GM21390 (cell line): ENCODE measurements at regions not wholly inside any gene's neighbourhood (a gene's known extent, or its start where the extent isn't known, plus 50 kb on each side); places are given as distances from the start of the nearest gene placed in this dataset.

Experiments
- ATAC-seq: cut with Tn5 transposase; IDR thresholded peaks from one replicate; pipeline ENCODE4 v1.9.1; 2021; ENCODE audit not compliant: unreplicated experiment

DNA sequence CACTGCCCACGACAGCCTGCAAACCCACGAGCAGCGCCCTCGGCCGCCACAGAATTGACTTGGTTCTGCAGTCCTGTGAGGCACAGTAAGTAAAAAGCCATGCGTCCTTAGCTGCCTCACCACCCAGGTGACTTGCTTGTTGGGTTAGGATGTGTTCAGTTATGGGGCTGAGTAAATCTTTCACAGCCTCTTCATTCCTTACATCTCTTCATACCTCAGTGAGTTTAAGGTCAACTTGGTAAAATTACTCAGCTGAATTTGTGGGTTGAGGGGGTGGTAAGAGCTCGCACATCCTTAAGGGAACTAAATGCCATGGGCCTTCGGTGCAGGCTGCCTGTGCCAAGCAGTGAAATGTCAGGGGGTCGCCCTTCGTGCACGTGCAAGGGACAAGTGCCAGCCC lies 165.2 kb upstream of the ALKAL2 start:
- ATAC-seq: no peak

GRCh38 chr2:451495-451894 lies 163.6 kb upstream of the ALKAL2 start:
- no peak for ATAC-seq

DNA sequence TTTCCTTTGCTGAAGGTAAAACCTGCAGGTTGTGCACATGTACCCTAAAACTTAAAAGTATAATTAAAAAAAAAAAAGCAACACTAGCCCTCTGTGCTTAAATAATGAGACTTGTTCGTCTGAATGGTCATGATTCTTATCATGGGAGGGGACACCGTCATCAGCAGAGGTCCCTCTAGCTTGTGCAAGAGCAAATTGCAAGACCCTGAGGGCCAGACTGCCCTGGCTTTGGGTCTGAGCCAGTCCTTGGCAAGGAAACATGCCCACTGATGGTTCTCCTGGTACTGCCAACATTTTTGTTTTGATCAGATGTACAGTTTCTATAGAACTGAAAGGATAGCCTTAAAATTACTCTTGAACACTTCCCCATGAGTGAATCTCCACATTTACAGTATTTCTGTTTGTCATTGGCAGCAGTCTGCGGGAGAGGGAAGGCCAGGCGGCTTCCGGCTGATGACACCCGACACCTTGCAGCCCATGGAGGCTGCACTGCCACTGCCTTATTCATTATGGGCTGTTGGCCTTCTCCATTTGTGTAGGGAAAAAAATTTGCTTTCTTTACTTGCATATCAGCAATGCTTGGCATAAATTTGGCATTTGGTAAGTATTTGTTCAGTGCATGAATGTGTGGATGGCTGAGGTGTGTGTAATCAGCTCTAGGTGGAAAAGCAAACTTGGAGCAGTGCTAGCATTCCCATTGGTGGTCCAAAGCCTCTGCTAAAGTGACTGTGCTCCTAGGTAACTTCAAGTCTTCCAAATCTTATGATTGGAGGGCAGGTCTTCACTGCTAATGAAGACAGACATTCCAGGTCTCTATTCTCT lies 161.6 kb upstream of the ALKAL2 start:
- ATAC-seq: no peak

- ATAC-seq: no peak
These were observed 160.2 kb upstream of the ALKAL2 start for GRCh38 chr2:447902-448665.

- ATAC-seq: no peak
These were observed 159.2 kb upstream of the ALKAL2 start for GRCh38 chr2:446963-447530.

DNA sequence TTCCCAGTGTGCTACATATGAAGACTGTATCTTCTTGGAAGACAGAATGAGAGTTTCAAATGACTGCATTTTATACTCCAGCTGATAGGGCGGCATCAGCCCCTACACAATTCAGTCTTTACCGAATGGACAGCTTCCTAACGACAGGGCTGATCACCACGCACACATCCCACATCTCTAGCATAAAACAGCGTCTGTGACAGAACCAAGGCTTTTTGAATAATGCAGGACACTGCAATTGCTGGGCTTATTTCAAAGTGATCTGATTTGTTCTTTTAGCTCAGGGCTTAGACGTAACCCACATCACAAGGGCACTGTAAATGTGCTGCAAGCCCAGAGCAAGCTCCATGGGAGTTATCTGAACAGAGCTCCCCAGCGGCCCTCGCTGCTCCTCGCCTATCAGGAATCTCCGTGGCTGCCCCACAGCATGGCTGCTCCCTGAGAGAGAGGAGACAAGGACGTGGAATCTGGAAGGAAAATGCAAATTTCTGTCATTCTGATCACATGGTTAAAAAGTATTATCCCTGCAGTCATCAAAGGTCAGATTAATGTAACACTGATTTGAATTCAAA lies 158.5 kb upstream of the ALKAL2 start:
- ATAC-seq: no peak

- no peak for ATAC-seq
These were observed 158.0 kb upstream of the ALKAL2 start for GRCh38 chr2:445896-446295.

GRCh38 chr2:444937-445884 lies 157.3 kb upstream of the ALKAL2 start:
- no peak for ATAC-seq

GRCh38 chr2:443741-444140 lies 155.8 kb upstream of the ALKAL2 start:
- ATAC-seq: no peak

DNA sequence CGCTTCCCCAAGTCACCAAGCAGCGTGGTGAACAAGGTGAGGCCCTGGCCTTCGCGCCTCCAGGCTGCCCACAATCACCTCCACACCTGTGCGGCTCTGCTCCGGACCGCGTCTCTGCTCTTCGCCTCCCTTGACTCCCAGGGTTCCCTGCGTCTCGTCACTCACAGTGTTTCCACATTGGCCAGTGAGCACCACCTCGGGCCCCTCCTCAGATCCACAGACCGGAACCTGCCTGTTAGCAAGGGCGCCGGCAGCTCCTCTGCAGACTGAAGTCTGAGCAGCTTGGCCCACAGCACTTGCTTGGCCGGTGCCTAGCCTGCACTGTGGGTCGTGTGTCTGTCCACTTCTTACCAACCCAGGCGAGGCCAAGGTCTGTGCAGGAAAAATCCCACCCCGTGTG lies 155.3 kb upstream of the ALKAL2 start:
- ATAC-seq: no peak

DNA sequence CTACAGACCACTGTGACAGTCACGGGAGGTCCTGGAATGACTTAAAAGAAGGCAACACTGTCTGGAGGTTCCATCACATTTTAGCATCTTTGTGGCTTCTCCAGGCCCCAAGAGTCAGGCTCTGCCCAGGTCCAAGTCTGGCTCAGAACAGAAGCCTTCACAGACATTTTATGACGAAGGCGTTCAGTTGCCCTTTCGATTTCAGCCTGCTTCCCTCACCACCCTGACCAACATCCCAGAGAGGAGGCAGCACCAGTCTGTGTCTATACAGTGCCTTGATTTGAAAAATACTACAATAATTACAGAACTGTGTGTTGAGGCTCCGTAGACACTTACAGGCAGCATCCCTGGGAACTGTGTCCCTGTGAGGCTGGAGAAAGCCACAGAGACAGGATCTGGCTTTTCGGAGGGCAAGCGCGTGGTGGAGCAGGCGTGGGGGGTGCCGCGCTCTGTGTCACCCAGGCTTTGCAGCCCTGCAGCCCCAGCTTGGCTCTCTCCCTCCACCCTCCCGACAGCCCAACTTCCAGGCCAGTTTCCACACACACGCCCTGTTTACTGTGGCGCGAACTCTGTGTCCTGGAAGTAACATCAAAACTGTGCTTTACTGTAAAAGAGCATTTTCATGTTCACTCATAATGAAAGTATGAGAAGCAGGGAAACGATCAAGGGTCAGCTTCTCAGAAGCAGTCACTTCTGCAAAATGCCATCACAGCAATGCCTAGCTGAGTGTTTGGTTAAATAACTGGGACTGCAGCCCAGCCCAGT lies 153.5 kb upstream of the ALKAL2 start:
- ATAC-seq: no peak

- ATAC-seq: no peak
These were observed 152.5 kb upstream of the ALKAL2 start for GRCh38 chr2:440403-440740.

DNA sequence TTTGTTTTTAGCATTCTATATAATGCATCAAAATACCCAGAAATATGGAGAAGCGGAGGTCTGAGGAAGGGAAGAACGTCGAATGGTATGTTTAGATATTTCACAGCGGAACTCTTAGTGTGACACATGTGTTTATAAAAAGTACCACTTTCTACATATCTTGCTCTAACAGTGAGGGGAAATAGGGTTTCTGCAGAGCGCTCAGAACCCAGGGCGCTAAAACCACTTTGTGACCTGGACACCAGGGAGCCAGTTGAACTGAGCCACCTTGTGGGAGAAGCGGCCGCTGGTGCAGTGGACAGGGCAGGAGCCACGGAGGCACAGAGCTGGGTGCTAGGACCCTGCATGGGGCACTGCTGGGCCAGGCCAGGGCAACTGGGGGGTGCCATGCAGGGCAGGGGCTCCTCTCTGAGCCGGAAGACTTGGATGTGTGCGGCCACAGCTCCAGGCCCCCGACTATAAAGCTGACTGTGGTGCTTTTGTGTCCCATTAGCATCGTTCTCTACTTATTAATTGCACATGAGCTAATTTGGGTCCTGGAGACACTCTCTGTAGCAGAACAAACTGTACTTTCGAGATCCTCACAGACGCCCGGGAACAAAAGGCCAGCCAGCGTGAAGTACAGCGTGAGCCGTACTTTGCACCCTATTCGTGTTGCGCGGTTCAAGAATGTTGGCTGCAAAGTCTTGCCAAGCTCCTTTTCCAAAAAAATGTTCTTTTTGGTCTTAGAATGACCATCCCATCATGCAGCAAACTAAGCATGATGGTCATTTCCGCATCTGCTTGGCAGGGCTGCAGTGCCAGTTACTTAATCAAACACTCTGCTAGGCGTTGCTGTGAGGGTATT lies 151.9 kb upstream of the ALKAL2 start:
- ATAC-seq: no peak

GRCh38 chr2:439077-439476 lies 151.2 kb upstream of the ALKAL2 start:
- no peak for ATAC-seq

- ATAC-seq: peak; percentile 94
These were observed 150.0 kb upstream of the ALKAL2 start for GRCh38 chr2:437756-438393.

DNA sequence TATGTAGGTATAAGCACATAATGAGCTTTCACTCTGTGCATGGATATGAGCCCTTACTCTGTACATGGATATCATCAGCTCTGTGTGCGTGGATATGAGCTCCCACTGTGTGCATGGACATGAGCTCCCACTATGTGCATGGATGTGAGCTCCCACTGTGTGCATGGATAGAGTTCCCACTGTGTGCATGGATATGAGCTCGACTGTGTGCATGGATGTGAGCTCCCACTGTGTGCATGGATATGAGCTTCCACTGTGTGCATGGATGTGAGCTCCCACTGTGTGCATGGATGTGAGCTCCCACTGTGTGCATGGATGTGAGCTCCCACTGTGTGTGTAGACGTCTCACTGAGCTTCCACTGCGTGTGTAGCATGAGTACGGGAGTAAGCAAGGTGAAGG lies 149.3 kb upstream of the ALKAL2 start:
- ATAC-seq: no peak

GRCh38 chr2:436205-436604 lies 148.3 kb upstream of the ALKAL2 start:
- ATAC-seq: no peak

DNA sequence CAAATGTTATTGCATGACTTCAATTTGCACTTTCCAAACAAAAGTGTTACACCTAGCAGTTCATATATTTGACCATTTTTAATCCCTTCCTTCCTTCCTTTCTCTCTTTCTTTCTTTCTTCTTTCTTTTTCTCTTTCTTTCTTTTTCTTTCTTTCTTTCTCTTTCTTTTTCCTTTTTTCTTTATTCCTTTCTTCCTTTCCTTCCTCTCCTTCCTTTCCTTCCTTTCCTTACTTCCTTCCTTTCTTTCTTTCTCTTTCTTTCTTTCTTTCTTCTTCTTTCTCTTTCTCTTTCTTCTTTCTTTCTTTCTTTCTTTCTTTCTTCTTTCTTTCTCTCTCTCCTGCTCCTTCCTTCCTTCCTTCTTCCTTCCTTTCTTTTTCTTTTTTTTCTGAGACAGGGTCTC lies 146.7 kb upstream of the ALKAL2 start:
- ATAC-seq: no peak

DNA sequence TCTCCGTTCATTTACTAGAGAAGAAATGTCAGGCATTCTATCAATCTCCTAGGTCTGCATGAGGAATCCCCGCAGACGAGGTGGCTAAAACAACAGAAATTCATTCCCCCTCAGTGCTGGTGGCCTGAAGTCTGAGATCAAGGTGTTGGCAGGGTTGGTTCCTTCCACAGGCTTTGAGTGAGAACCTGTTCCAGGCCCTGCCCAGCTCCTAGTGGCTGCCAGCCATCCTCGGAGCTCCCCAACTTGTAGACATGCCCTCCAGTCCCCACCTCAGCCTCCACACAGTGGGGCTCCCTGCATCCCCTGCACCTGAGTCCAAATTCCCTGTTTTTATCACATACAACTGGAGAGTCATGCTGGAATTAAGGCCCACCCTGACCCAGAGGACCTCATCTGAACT lies 145.3 kb upstream of the ALKAL2 start:
- no peak for ATAC-seq
